ENCODE measurements at regions not wholly inside any gene's neighbourhood (a gene's known extent, or its start where the extent isn't known, plus 50 kb on each side); places are given as distances from the start of the nearest gene placed in this dataset.
"Not testable (repeated sequence)": the region's sequence is repeated elsewhere in the genome, so short reads cannot be mapped to it uniquely, and the experiment has no call there.

DNA sequence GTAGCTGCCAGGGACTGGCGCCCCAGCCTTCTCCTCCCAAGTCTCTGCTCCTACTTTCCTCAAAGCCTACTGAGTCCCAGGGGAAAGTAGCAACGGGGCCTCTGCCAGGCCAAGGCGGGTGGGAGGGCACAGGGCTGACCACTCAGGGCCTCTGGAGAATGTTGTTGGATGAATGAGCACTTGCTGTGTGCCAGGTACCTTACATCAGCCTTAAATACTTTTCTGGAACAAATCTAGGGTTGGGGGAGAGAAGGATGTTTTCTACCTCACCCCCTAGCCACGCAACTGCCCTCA lies 119.3 kb upstream of the ZBTB40 start:
- H3K36me3 ChIP-seq (ENCODE audit: control insufficient read depth, insufficient read depth, low read length) = no peaks in the 10 kb centered on the region
- WGBS (ENCODE audit: insufficient coverage) = 50% methylated on average over 1 of the region's 4 CpGs
- H3K27me3 ChIP-seq (ENCODE audit: control insufficient read depth, insufficient read depth, low read length) = peaks cover 9% of the 10 kb centered on the region
- no peak overlapping the region for H3K27ac ChIP-seq (ENCODE audit: low read length)
- peaks cover 15% of the 10 kb centered on the region for H3K4me1 ChIP-seq (ENCODE audit: control insufficient read depth, insufficient read depth, low read length)
- DNase-seq = no peak
- no peaks in the 10 kb centered on the region for H3K9me3 ChIP-seq (replicated peaks; ENCODE audit: control insufficient read depth, low read depth, low read length)
- H3K4me3 ChIP-seq (ENCODE audit: low read length) = no peak overlapping the region

DNA sequence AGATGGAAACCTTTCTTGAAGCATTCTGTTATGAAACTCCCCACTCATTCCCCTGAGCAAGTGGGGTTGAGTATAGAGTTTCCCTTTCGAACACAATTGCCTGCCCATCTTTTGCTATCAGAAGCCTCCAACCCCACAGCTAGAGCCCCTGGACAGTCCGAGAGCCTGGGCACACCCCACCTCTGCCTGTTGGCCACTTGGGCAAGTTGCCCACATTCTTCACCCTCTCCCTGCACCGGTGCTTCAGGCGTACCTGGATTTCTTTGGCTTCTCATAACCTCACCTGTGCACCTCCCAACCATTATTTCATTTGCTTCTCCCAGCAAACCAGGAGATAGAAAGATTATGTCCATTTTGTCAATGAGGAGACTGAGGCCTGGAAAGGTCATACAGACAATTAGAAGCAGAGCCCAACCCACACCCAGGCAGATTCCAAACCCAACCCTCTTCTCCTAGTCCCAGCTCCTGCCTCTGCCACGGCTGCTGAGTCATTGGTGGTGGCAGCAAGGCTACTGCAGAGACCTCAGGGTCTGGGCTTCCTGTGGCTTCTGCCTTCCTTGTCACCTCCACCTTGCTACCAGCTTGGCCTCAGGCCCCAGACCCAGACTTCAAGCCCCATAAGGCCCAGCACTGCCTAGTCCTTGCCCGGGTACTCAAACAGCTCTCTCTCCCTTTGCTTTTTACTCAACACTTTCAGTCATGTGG lies 118.7 kb upstream of the ZBTB40 start:
- H3K9me3 ChIP-seq (replicated peaks; ENCODE audit: control insufficient read depth, low read depth, low read length) = no peaks in the 10 kb centered on the region
- H3K27me3 ChIP-seq (ENCODE audit: control insufficient read depth, insufficient read depth, low read length) = peaks cover 9% of the 10 kb centered on the region
- H3K4me1 ChIP-seq (ENCODE audit: control insufficient read depth, insufficient read depth, low read length) = peaks cover 15% of the 10 kb centered on the region
- DNase-seq = no peak
- H3K27ac ChIP-seq (ENCODE audit: low read length) = no peak overlapping the region
- no peak overlapping the region for H3K4me3 ChIP-seq (ENCODE audit: low read length)
- 63% methylated on average over 4 of the region's 6 CpGs for WGBS (ENCODE audit: insufficient coverage)
- no peaks in the 10 kb centered on the region for H3K36me3 ChIP-seq (ENCODE audit: control insufficient read depth, insufficient read depth, low read length)

DNA sequence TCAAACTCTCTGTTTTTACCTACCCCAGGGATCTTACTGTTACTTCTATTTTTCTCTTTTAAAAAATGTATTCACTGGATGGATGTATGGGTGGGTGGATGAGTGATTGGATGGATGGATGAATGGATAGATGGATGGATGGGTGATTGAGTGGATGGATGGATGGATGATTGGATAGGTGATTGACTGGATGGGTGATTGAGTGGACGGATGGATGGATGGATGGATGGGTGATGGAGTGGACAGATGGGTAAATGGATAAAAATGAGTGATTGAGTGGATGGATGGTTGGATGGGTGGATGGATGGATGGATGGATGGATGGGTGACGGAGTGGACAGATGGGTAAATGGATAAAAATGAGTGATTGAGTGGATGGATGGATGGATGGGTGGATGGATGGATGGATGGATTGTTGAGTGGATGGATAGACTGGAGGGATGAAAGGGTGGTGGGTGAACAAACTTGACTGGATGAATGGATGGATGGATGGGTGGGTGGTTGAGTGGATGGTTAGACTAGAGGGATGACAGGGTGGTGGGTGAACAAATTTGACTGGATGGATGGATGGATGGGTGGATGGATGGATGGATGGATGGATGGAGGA lies 118.0 kb upstream of the ZBTB40 start:
- peaks cover 9% of the 10 kb centered on the region for H3K27me3 ChIP-seq (ENCODE audit: control insufficient read depth, insufficient read depth, low read length)
- H3K36me3 ChIP-seq (ENCODE audit: control insufficient read depth, insufficient read depth, low read length) = no peaks in the 10 kb centered on the region
- no peak for DNase-seq
- H3K27ac ChIP-seq (ENCODE audit: low read length) = no peak overlapping the region
- H3K4me1 ChIP-seq (ENCODE audit: control insufficient read depth, insufficient read depth, low read length) = peaks cover 15% of the 10 kb centered on the region
- H3K4me3 ChIP-seq (ENCODE audit: low read length) = no peak overlapping the region
- no peaks in the 10 kb centered on the region for H3K9me3 ChIP-seq (replicated peaks; ENCODE audit: control insufficient read depth, low read depth, low read length)
- 93% methylated on average over 2 of the region's 2 CpGs for WGBS (ENCODE audit: insufficient coverage)

DNA sequence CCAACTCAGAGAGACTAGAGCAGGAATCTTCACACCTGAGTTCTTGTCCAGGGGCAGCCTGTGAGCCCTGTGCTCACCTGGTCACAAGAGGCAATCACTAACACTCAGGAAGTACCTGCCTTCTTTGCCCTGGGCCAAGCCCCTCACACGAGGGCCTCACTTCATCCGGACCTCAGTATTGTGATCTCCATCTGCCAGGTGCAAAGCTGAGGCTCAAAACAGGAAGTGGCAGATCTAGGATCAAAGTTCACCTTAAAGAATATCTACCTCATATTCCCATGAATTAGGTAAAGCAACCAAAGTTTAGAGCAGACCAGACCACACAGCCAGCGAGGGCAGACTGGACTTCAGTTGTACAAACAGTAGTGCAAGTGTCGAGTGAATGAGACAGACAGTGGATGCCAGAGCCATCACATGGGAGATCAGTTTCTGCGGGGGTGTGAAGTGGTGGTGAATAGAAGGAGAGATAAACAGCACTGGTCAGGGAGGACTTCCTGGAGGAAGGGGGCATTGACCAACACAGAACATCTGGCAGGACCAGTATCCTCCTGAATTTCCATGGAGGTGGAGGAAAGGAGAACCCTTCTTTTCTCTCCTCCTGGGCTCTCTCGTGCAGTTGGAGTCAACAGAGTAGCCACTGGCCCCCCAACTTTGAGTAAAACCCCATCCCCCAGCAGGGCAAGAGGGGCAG lies 116.6 kb upstream of the ZBTB40 start:
- Histone ChIP-seq H3K27me3 (ENCODE audit: control insufficient read depth, insufficient read depth, low read length) (peaks cover 11% of the 10 kb centered on the region), H3K27ac (ENCODE audit: low read length) (no peak overlapping the region), H3K9me3 (replicated peaks; ENCODE audit: control insufficient read depth, low read depth, low read length) (no peaks in the 10 kb centered on the region), H3K36me3 (ENCODE audit: control insufficient read depth, insufficient read depth, low read length) (no peaks in the 10 kb centered on the region), H3K4me1 (ENCODE audit: control insufficient read depth, insufficient read depth, low read length) (peaks cover 12% of the 10 kb centered on the region), H3K4me3 (ENCODE audit: low read length) (no peak overlapping the region)
- DNase-seq = no peak
- WGBS (ENCODE audit: insufficient coverage) = 60% methylated on average over 3 of the region's 6 CpGs

DNA sequence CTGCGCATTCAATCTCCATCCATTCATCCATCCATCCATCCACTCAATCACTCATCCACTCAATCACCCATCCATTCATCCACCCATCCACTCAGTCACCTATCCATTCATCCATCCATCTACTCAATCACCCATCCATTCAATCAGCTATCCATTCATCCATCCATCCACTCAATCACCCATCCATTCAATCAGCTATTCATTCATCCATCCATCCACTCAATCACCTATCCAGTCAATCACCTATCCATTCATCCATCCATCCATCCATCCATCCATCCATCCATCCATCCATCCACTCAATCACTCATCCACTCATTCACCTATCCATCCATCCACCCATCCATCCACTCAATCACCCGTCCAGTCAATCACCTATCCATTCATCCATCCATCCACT lies 115.4 kb upstream of the ZBTB40 start:
- not testable (repeated sequence) for H3K4me1 ChIP-seq (ENCODE audit: control insufficient read depth, insufficient read depth, low read length); H3K27ac ChIP-seq (ENCODE audit: low read length); H3K4me3 ChIP-seq (ENCODE audit: low read length); H3K9me3 ChIP-seq (replicated peaks; ENCODE audit: control insufficient read depth, low read depth, low read length); H3K36me3 ChIP-seq (ENCODE audit: control insufficient read depth, insufficient read depth, low read length); DNase-seq
- H3K27me3 ChIP-seq (ENCODE audit: control insufficient read depth, insufficient read depth, low read length) = peaks cover 15% of the 10 kb centered on the region
- 91% methylated on average over 2 of the region's 2 CpGs for WGBS (ENCODE audit: insufficient coverage)

GRCh38 chr1:22336696-22337545 lies 114.7 kb upstream of the ZBTB40 start:
- H3K27ac ChIP-seq (ENCODE audit: low read length); H3K4me1 ChIP-seq (ENCODE audit: control insufficient read depth, insufficient read depth, low read length); DNase-seq; H3K4me3 ChIP-seq (ENCODE audit: low read length); H3K36me3 ChIP-seq (ENCODE audit: control insufficient read depth, insufficient read depth, low read length); H3K9me3 ChIP-seq (replicated peaks; ENCODE audit: control insufficient read depth, low read depth, low read length): not testable (repeated sequence)
- H3K27me3 ChIP-seq (ENCODE audit: control insufficient read depth, insufficient read depth, low read length) = peaks cover 21% of the 10 kb centered on the region
- 86% methylated on average over 1 of the region's 2 CpGs for WGBS (ENCODE audit: insufficient coverage)

- WGBS (ENCODE audit: insufficient coverage) = 91% methylated on average over 8 of the region's 12 CpGs
Measured at GRCh38 chr1:22338071-22338765, 113.4 kb upstream of the ZBTB40 start.

GRCh38 chr1:22339237-22339636 lies 112.4 kb upstream of the ZBTB40 start:
- Histone ChIP-seq H3K27ac (ENCODE audit: low read length) (no peak overlapping the region), H3K27me3 (ENCODE audit: control insufficient read depth, insufficient read depth, low read length) (peaks cover 38% of the 10 kb centered on the region), H3K9me3 (replicated peaks; ENCODE audit: control insufficient read depth, low read depth, low read length) (no peaks in the 10 kb centered on the region), H3K4me3 (ENCODE audit: low read length) (no peak overlapping the region), H3K4me1 (ENCODE audit: control insufficient read depth, insufficient read depth, low read length) (peaks cover 11% of the 10 kb centered on the region), H3K36me3 (ENCODE audit: control insufficient read depth, insufficient read depth, low read length) (no peaks in the 10 kb centered on the region)
- WGBS (ENCODE audit: insufficient coverage) = 46% methylated on average over 13 of the region's 14 CpGs
- DNase-seq = no peak

More at GRCh38 chr1:22338071-22338765, 113.4 kb upstream of the ZBTB40 start:
- Histone ChIP-seq H3K4me1 (ENCODE audit: control insufficient read depth, insufficient read depth, low read length) (peaks cover 11% of the 10 kb centered on the region), H3K36me3 (ENCODE audit: control insufficient read depth, insufficient read depth, low read length) (no peaks in the 10 kb centered on the region), H3K9me3 (replicated peaks; ENCODE audit: control insufficient read depth, low read depth, low read length) (no peaks in the 10 kb centered on the region), H3K27me3 (ENCODE audit: control insufficient read depth, insufficient read depth, low read length) (peaks cover 31% of the 10 kb centered on the region), H3K4me3 (ENCODE audit: low read length) (no peak overlapping the region), H3K27ac (ENCODE audit: low read length) (no peak overlapping the region)
- no peak for DNase-seq

GRCh38 chr1:22340066-22340465 lies 111.6 kb upstream of the ZBTB40 start:
- 42% methylated on average over 3 of the region's 4 CpGs for WGBS (ENCODE audit: insufficient coverage)
- H3K36me3 ChIP-seq (ENCODE audit: control insufficient read depth, insufficient read depth, low read length) = no peaks in the 10 kb centered on the region
- H3K27ac ChIP-seq (ENCODE audit: low read length) = no peak overlapping the region
- no peaks in the 10 kb centered on the region for H3K9me3 ChIP-seq (replicated peaks; ENCODE audit: control insufficient read depth, low read depth, low read length)
- DNase-seq = no peak
- no peak overlapping the region for H3K4me3 ChIP-seq (ENCODE audit: low read length)
- H3K4me1 ChIP-seq (ENCODE audit: control insufficient read depth, insufficient read depth, low read length) = peaks cover 11% of the 10 kb centered on the region
- H3K27me3 ChIP-seq (ENCODE audit: control insufficient read depth, insufficient read depth, low read length) = peaks cover 43% of the 10 kb centered on the region

All from muscle of leg (tissue), 3 donors.